Trophoblast cell (in vitro differentiated cells and primary cell): ENCODE measurements at regions not wholly inside any gene's neighbourhood (a gene's known extent, or its start where the extent isn't known, plus 50 kb on each side); places are given as distances from the start of the nearest gene placed in this dataset.

Source experiments
- DNase-seq, 2 donors: peaks; one replicate each; pipeline ENCODE4 v3.0.0-alpha.2; 2016
- H2AFZ ChIP-seq: 2 replicates; pipeline ENCODE4 v1.6.1; 2013; ENCODE audit warnings: low read length, moderate library complexity, mild to moderate bottlenecking; ENCODE audit not compliant: insufficient read depth, poor library complexity
- H2AK5ac ChIP-seq: 2 replicates; pipeline ENCODE4 v1.6.1; 2013; ENCODE audit warnings: mild to moderate bottlenecking, low read length
- H2BK120ac ChIP-seq: 2 replicates; pipeline ENCODE4 v1.6.1; 2013; ENCODE audit warnings: low read length, mild to moderate bottlenecking, moderate library complexity; ENCODE audit not compliant: insufficient read depth, poor library complexity
- H2BK12ac ChIP-seq: 2 replicates; pipeline ENCODE4 v1.6.1; 2013; ENCODE audit warnings: mild to moderate bottlenecking, low read length, moderate library complexity
- H2BK5ac ChIP-seq: 2 replicates; pipeline ENCODE4 v1.6.1; 2013; ENCODE audit warnings: low read length, low read depth, moderate library complexity, mild to moderate bottlenecking; ENCODE audit not compliant: poor library complexity
- H3K14ac ChIP-seq: 2 replicates; pipeline ENCODE4 v1.6.1; 2013; ENCODE audit warnings: mild to moderate bottlenecking, low read length
- H3K18ac ChIP-seq: 2 replicates; pipeline ENCODE4 v1.6.1; 2013; ENCODE audit warnings: mild to moderate bottlenecking, low read length
- H3K23ac ChIP-seq: 2 replicates; pipeline ENCODE4 v1.6.1; 2013; ENCODE audit warnings: low read length
- H3K27ac ChIP-seq: 2 replicates; pipeline ENCODE4 v1.5.1; 2013; ENCODE audit warnings: low read depth, mild to moderate bottlenecking, inconsistent platforms, low read length, moderate library complexity
- H3K27me3 ChIP-seq: 2 replicates; pipeline ENCODE4 v1.6.1; 2013; ENCODE audit warnings: inconsistent platforms, mild to moderate bottlenecking, low read length, moderate library complexity; ENCODE audit not compliant: insufficient read depth
- H3K36me3 ChIP-seq, 2 experiments: 1 replicate in 1 of 2; 2 replicates in 1 of 2; pipeline ENCODE4 v1.6.1; 2013; ENCODE audit warnings: low read length in 2 of 2, mild to moderate bottlenecking in 2 of 2, moderate library complexity in 1 of 2; ENCODE audit not compliant: insufficient read depth in 2 of 2, control insufficient read depth in 1 of 2
- H3K4ac ChIP-seq: 2 replicates; pipeline ENCODE4 v1.6.1; 2013; ENCODE audit warnings: low read depth, mild to moderate bottlenecking, low read length, moderate library complexity
- H3K4me1 ChIP-seq, 2 experiments: 1 replicate in 1 of 2; 2 replicates in 1 of 2; pipeline ENCODE4 v1.6.1; 2013; ENCODE audit warnings: low read length in 2 of 2, mild to moderate bottlenecking in 2 of 2, moderate library complexity in 1 of 2; ENCODE audit not compliant: insufficient read depth in 2 of 2, control insufficient read depth in 1 of 2
- H3K4me2 ChIP-seq: 2 replicates; pipeline ENCODE4 v1.6.1; 2013; ENCODE audit warnings: inconsistent platforms, mild to moderate bottlenecking, low read length, moderate library complexity
- H3K4me3 ChIP-seq: 2 replicates; pipeline ENCODE4 v1.5.1; 2013; ENCODE audit warnings: mild to moderate bottlenecking, low read depth, low read length, inconsistent platforms
- H3K79me1 ChIP-seq: one replicate; pipeline ENCODE4 v1.6.1; 2013; ENCODE audit warnings: low read length
- H3K79me2 ChIP-seq: 2 replicates; pipeline ENCODE4 v1.6.1; 2013; ENCODE audit warnings: low read length, mild to moderate bottlenecking; ENCODE audit not compliant: control insufficient read depth, insufficient read depth, poor library complexity
- H3K9ac ChIP-seq: 2 replicates; pipeline ENCODE4 v1.6.1; 2013; ENCODE audit warnings: mild to moderate bottlenecking, low read length
- H3K9me3 ChIP-seq: 2 replicates; pipeline ENCODE4 v1.6.1; 2013; ENCODE audit warnings: low read depth, mild to moderate bottlenecking, control low read depth, inconsistent platforms, low read length; ENCODE audit not compliant: insufficient read depth
- H4K12ac ChIP-seq: 2 replicates; pipeline ENCODE4 v1.6.1; 2013; ENCODE audit warnings: low read depth, mild to moderate bottlenecking, low read length, moderate library complexity
- H4K8ac ChIP-seq: 2 replicates; pipeline ENCODE4 v1.6.1; 2013; ENCODE audit warnings: low read depth, mild to moderate bottlenecking, low read length, moderate library complexity
- H4K91ac ChIP-seq: one replicate; pipeline ENCODE4 v1.6.1; 2013; ENCODE audit warnings: low read depth, mild to moderate bottlenecking, low read length, moderate library complexity
- WGBS: extraction: QIAGEN DNeasy Blood & Tissue Kit; methylation state at CpG from one replicate; pipeline ENCODE4 v1.1.7; 2013; ENCODE audit warnings: missing lambda C conversion rate; ENCODE audit not compliant: insufficient read length, insufficient coverage; ENCODE audit errors: extremely low coverage; 5-methylcytosine and 5-hydroxymethylcytosine counted together

DNA sequence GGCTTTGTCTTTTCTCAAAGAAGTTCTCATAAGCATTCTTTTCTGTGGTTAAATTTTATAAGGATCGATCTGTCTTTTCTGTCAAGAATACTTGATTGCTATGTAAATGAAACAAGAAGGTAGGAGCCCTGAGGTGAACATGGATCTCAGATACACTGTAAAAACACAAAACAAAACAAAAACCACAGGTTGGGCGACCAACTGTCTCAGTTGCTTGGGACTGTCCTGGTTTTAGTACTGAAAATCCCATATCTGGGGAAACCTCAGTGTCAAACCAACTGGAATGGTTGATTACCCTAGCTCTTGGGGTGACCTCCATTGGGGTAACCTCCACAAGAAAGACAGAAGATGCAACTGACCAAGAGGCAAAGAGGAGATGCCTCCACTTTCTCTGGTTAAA lies 55.8 kb upstream of the TMEM178A start:
- Histone ChIP-seq H3K4me1 (no peaks in the 10 kb centered on the region), H2BK120ac (no peak overlapping the region), H3K4ac (no peak overlapping the region), H3K4me2 (no peak overlapping the region), H3K79me1 (no peaks in the 10 kb centered on the region), H2BK5ac (no peak overlapping the region), H4K12ac (no peak overlapping the region), H3K23ac (no peak overlapping the region), H3K79me2 (no peaks in the 10 kb centered on the region), H2AK5ac (no peak overlapping the region), H3K4me3 (no peak overlapping the region), H3K9me3 (no peaks in the 10 kb centered on the region), H3K18ac (no peak overlapping the region), H2BK12ac (no peak overlapping the region), H3K27ac (no peak overlapping the region), H2AFZ (no peak overlapping the region), H4K91ac (no peak overlapping the region), H3K27me3 (no peaks in the 10 kb centered on the region), H4K8ac (no peak overlapping the region), H3K9ac (no peak overlapping the region), H3K36me3 (no peaks in the 10 kb centered on the region), H3K14ac (no peak overlapping the region)
- no CpG with 5 or more reads among the region's 2 CpGs for WGBS
- DNase-seq, result no peak

DNA sequence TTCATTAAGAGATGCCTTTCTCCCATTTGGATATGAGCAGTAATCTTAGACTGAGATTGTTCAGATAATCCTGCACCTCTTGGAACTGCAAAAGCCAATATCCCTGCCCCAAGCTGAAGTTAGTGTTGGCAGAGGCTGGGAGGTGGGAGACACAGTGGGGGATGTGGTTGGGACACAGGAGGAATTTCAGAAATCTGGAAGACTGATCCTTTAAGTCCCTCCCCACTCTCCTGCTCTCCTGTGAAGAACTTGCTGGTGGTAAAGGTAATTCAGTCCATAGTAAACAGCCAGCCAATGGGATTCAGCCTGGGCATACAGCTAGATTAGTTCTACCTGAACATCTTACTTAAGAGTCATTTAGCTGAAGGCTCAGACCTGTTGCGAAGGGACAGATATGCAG lies 50.0 kb upstream of the TMEM178A start:
- no peak overlapping the region for H2BK120ac ChIP-seq
- no peaks in the 10 kb centered on the region for H3K9me3 ChIP-seq
- no peak overlapping the region for H4K91ac ChIP-seq
- H3K27ac ChIP-seq, result no peak overlapping the region
- H2BK12ac ChIP-seq, result no peak overlapping the region
- no peak overlapping the region for H2BK5ac ChIP-seq
- no peaks in the 10 kb centered on the region for H3K36me3 ChIP-seq
- H2AK5ac ChIP-seq, result no peak overlapping the region
- H3K4ac ChIP-seq, result no peak overlapping the region
- H4K8ac ChIP-seq, result no peak overlapping the region
- no peak overlapping the region for H3K23ac ChIP-seq
- H3K4me2 ChIP-seq, result no peak overlapping the region
- no peaks in the 10 kb centered on the region for H3K27me3 ChIP-seq
- no peak overlapping the region for H3K9ac ChIP-seq
- no peak overlapping the region for H3K14ac ChIP-seq
- H3K79me1 ChIP-seq, result no peaks in the 10 kb centered on the region
- H2AFZ ChIP-seq, result no peak overlapping the region
- no peak for DNase-seq
- H3K79me2 ChIP-seq, result no peaks in the 10 kb centered on the region
- no peak overlapping the region for H3K18ac ChIP-seq
- no peak overlapping the region for H4K12ac ChIP-seq
- no CpG with 5 or more reads among the region's 1 CpG for WGBS
- no peak overlapping the region for H3K4me3 ChIP-seq
- no peaks in the 10 kb centered on the region for H3K4me1 ChIP-seq
